Keratinocyte (primary cell): ENCODE measurements at regions not wholly inside any gene's neighbourhood (a gene's known extent, or its start where the extent isn't known, plus 50 kb on each side); places are given as distances from the start of the nearest gene placed in this dataset.
"Not testable (repeated sequence)": the region's sequence is repeated elsewhere in the genome, so short reads cannot be mapped to it uniquely, and the experiment has no call there.

Source experiments
- DNase-seq: peaks from one replicate; pipeline ENCODE4 v3.0.0-alpha.2; 2011; ENCODE audit warnings: low read depth, missing footprints, low spot score
- FAIRE-seq: peaks from 2 replicates; lab custom pipeline; 2011; peaks lifted over from hg19 to GRCh38; lab: Jason Lieb, UNC
- H2AFZ ChIP-seq: 2 replicates; pipeline ENCODE4 v1.6.0; 2012; ENCODE audit warnings: low read length, control low read depth, inconsistent platforms; ENCODE audit not compliant: control insufficient read depth
- H3K27ac ChIP-seq: 2 replicates; pipeline ENCODE4 v1.5.1; 2011; ENCODE audit warnings: low read length; ENCODE audit not compliant: control insufficient read depth, insufficient read depth
- H3K27me3 ChIP-seq: 3 replicates; pipeline ENCODE4 v1.6.0; 2011; ENCODE audit warnings: low read length; ENCODE audit not compliant: control insufficient read depth, insufficient read depth; ENCODE audit errors: extremely low read depth
- H3K36me3 ChIP-seq, 2 experiments: 2 replicates in 1 of 2; 3 replicates in 1 of 2; pipeline ENCODE4 v1.5.1; 2011; ENCODE audit warnings: low read length in 2 of 2, mild to moderate bottlenecking in 1 of 2; ENCODE audit not compliant: control insufficient read depth in 2 of 2, insufficient read depth in 2 of 2; ENCODE audit errors: extremely low read depth in 1 of 2
- H3K4me1 ChIP-seq: 3 replicates; pipeline ENCODE4 v1.5.1; 2011; ENCODE audit warnings: low read length; ENCODE audit not compliant: control insufficient read depth, insufficient read depth; ENCODE audit errors: extremely low read depth
- H3K4me2 ChIP-seq: 3 replicates; pipeline ENCODE4 v1.6.0; 2011; ENCODE audit warnings: low read depth, low read length; ENCODE audit not compliant: control insufficient read depth, insufficient read depth; ENCODE audit errors: extremely low read depth
- H3K4me3 ChIP-seq, 3 experiments: fragments of 200-600 bp in 1 of 3; sonication (generic) in 1 of 3; 2 replicates in 2 of 3; 3 replicates in 1 of 3; pipeline ENCODE4 v1.5.1; 2011 to 2016; ENCODE audit warnings: low read length in 3 of 3, mild to moderate bottlenecking in 3 of 3, control low read depth in 2 of 3, inconsistent platforms in 1 of 3, low read depth in 1 of 3, mixed read lengths in 1 of 3, mixed run types in 1 of 3, moderate library complexity in 1 of 3; ENCODE audit not compliant: control insufficient read depth in 2 of 3, insufficient read depth in 2 of 3; ENCODE audit errors: extremely low read depth in 1 of 3
- H3K79me2 ChIP-seq: 2 replicates; pipeline ENCODE4 v1.6.0; 2012; ENCODE audit warnings: low read length; ENCODE audit not compliant: control insufficient read depth, insufficient read depth
- H3K9ac ChIP-seq: 3 replicates; pipeline ENCODE4 v1.6.0; 2011; ENCODE audit warnings: low read length; ENCODE audit not compliant: control insufficient read depth, insufficient read depth; ENCODE audit errors: extremely low read depth
- H3K9me1 ChIP-seq: 3 replicates; pipeline ENCODE4 v1.6.0; 2011; ENCODE audit warnings: low read length; ENCODE audit not compliant: control insufficient read depth, insufficient read depth; ENCODE audit errors: extremely low read depth
- H3K9me3 ChIP-seq: 2 replicates; pipeline ENCODE4 v1.5.1; 2012; ENCODE audit warnings: low read depth, low read length; ENCODE audit not compliant: control insufficient read depth
- H4K20me1 ChIP-seq: 3 replicates; pipeline ENCODE4 v1.6.0; 2011; ENCODE audit warnings: low read length; ENCODE audit not compliant: control insufficient read depth, insufficient read depth; ENCODE audit errors: extremely low read depth
- EZH2 ChIP-seq: IDR thresholded peaks from one replicate; pipeline ENCODE4 v1.6.1; 2012; ENCODE audit warnings: inconsistent platforms, mild to moderate bottlenecking, low read length, moderate library complexity
- dilution Hi-C: fragments of 300-500 bp; cut with MboI; formaldehyde crosslinking; loops from one replicate; pipeline ENCODE4 v1.7.0; 2020; ENCODE audit warnings: low sequenced_read_pairs; ENCODE audit not compliant: extremely low pct_ligation_motif_present
- TF ChIP-seq, protein P1 (sequence below), 3 experiments: IDR thresholded peaks in 1 of 3; conservative IDR thresholded peaks in 1 of 3; optimal IDR thresholded peaks in 1 of 3; 2 replicates in 2 of 3; 3 replicates in 1 of 3; pipeline versions ENCODE3 to v1.5.1; 2011; ENCODE audit warnings: low read length in 3 of 3, mild to moderate bottlenecking in 3 of 3, moderate library complexity in 2 of 3, control low read depth in 1 of 3, inconsistent platforms in 1 of 3; ENCODE audit not compliant: insufficient read depth in 2 of 3; ENCODE audit errors: extremely low read depth in 1 of 3

GRCh38 chr12:114529966-114530365, 124.0 kb upstream of the TBX5 start:
- DNase-seq (no peak), FAIRE-seq (no peak)
- TF ChIP-seq EZH2 = no peak
- TF ChIP-seq, protein P1, sequence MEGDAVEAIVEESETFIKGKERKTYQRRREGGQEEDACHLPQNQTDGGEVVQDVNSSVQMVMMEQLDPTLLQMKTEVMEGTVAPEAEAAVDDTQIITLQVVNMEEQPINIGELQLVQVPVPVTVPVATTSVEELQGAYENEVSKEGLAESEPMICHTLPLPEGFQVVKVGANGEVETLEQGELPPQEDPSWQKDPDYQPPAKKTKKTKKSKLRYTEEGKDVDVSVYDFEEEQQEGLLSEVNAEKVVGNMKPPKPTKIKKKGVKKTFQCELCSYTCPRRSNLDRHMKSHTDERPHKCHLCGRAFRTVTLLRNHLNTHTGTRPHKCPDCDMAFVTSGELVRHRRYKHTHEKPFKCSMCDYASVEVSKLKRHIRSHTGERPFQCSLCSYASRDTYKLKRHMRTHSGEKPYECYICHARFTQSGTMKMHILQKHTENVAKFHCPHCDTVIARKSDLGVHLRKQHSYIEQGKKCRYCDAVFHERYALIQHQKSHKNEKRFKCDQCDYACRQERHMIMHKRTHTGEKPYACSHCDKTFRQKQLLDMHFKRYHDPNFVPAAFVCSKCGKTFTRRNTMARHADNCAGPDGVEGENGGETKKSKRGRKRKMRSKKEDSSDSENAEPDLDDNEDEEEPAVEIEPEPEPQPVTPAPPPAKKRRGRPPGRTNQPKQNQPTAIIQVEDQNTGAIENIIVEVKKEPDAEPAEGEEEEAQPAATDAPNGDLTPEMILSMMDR (optimal IDR thresholded peaks at IDR 0.05 in 1 of 3, IDR thresholded peaks at IDR 0.05 in 1 of 3, conservative IDR thresholded peaks at IDR 0.05 in 1 of 3; ENCODE audit: extremely low read depth in 1 of 3, insufficient read depth in 2 of 3, low read length in 3 of 3) = no peak
- H3K27me3 ChIP-seq = no peaks in the 10 kb centered on the region
- H3K79me2 ChIP-seq = no peaks in the 10 kb centered on the region
- no peaks in the 10 kb centered on the region for H3K36me3 ChIP-seq
- dilution Hi-C loops = no loop called here
- no peak overlapping the region for H3K4me2 ChIP-seq
- no peaks in the 10 kb centered on the region for H3K4me1 ChIP-seq
- no peaks in the 10 kb centered on the region for H3K9me3 ChIP-seq
- H3K9me1 ChIP-seq = no peaks in the 10 kb centered on the region
- no peaks in the 10 kb centered on the region for H4K20me1 ChIP-seq
- no peak overlapping the region for H3K9ac ChIP-seq
- no peak overlapping the region for H3K27ac ChIP-seq
- no peak overlapping the region for H3K4me3 ChIP-seq
- no peak overlapping the region for H2AFZ ChIP-seq

DNA sequence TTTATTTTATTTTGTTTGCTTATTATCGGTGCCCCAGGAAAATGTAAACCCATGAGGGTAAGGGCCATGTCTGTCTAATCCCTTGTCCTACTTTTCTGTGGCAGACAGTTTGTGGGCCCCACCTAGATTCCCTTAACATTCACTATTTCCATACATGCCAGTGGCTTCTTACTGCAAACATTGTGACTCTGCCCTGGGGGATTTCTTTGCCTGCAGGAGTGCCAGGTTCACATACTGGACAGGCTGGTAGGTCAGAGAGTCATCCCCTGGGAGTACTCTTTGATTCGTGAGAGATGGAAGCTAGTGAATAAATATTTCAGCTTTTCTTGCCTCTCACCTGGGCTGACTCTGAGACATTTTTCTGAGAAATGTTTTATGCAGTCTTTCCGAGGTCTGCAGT, 122.8 kb upstream of the TBX5 start:
- Histone ChIP-seq H3K4me3 (no peak overlapping the region), H3K9me3 (no peaks in the 10 kb centered on the region), H3K4me2 (no peak overlapping the region), H3K79me2 (no peaks in the 10 kb centered on the region), H3K9ac (no peak overlapping the region), H4K20me1 (no peaks in the 10 kb centered on the region), H3K27ac (no peak overlapping the region), H3K4me1 (no peaks in the 10 kb centered on the region), H3K9me1 (no peaks in the 10 kb centered on the region), H3K27me3 (no peaks in the 10 kb centered on the region), H2AFZ (no peak overlapping the region), H3K36me3 (no peaks in the 10 kb centered on the region)
- dilution Hi-C loops = no loop called here
- FAIRE-seq (no peak), DNase-seq (no peak)
- TF ChIP-seq EZH2 = no peak
- TF ChIP-seq, protein P1 (optimal IDR thresholded peaks at IDR 0.05 in 1 of 3, IDR thresholded peaks at IDR 0.05 in 1 of 3, conservative IDR thresholded peaks at IDR 0.05 in 1 of 3; ENCODE audit: extremely low read depth in 1 of 3, insufficient read depth in 2 of 3, low read length in 3 of 3) = no peak

DNA sequence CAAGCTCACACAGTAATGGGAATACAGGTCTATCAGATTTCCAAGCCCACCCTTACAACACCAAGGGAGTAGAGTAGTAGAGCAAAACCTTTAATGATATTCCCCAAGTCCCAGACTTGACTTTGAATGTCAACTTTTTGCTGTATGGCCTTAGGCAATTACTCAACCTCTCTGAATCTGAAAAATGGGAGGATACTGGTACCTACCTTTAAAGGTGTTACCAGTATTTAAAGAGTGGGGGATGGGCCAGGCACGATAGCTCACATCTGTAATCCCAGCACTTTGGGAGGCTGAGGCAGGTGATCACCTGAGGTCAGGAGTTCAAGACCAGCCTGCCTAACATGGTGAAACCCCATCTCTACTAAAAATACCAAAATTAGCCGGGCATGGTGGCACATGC, 115.2 kb upstream of the TBX5 start:
- H3K4me3 ChIP-seq, H3K4me1 ChIP-seq, H3K9me3 ChIP-seq, dilution Hi-C loops, DNase-seq, FAIRE-seq, H2AFZ ChIP-seq, H3K9me1 ChIP-seq, H3K27me3 ChIP-seq, H3K27ac ChIP-seq, H3K9ac ChIP-seq, H3K4me2 ChIP-seq, H4K20me1 ChIP-seq, H3K79me2 ChIP-seq, H3K36me3 ChIP-seq: not testable (repeated sequence)
